GM21529 (cell line): ENCODE measurements at regions not wholly inside any gene's neighbourhood (a gene's known extent, or its start where the extent isn't known, plus 50 kb on each side); places are given as distances from the start of the nearest gene placed in this dataset.

ENCODE experiments used
- ATAC-seq: cut with Tn5 transposase; IDR thresholded peaks from one replicate; pipeline ENCODE4 v1.9.1; 2021; ENCODE audit not compliant: unreplicated experiment

- ATAC-seq: no peak
Observed at GRCh38 chr7:16978358-16979244, 96.8 kb upstream of the AGR3 start.

DNA sequence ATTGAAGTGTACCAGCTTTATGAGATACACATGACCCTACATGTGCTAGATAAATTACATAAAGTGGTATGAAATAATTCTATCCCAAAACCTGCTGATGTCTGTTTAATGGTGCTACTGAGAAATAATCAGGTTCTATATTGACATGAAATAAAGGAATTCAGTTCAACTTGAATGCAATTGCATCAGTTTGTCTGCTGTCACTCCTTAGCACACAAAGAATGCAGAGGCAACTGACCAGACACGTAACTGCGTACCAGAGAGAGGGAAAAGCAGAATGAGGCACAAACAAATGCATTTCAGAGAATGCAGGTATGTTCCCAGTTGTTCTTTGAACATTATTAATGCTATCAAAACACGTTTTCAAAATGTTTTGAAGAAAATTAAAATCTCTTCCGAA is 98.8 kb upstream of the AGR3 start:
- no peak for ATAC-seq

- peak; percentile 49 for ATAC-seq
Observed at GRCh38 chr7:16982640-16983350, 101.0 kb upstream of the AGR3 start.

- no peak for ATAC-seq
Observed at GRCh38 chr7:16984375-16984774, 102.6 kb upstream of the AGR3 start.

GRCh38 chr7:16985621-16986020 is 103.8 kb upstream of the AGR3 start:
- ATAC-seq: no peak

GRCh38 chr7:16986755-16987154 is 105.0 kb upstream of the AGR3 start:
- ATAC-seq: no peak

- no peak for ATAC-seq
Observed at GRCh38 chr7:16989811-16990413, 108.1 kb upstream of the AGR3 start.

DNA sequence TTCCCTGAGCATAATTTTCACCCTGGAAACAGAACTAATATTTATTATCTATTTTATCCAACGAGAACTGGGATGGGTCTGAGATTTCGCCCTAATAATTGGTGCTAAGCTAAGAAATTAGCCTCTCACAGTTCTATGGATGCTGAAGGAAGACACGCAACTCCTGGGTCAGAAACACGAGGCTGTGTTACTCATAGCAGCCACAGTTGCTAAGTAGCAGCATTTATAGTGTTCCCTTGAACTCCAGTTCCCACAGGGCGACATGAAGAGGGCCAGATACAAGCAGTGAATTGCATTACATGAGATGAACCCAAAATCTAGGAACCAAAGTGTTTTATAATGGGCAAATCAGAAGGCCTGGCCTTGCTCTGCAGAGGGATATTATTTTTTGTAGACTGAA is 109.8 kb upstream of the AGR3 start:
- ATAC-seq: no peak

GRCh38 chr7:16993543-16993942 is 111.8 kb upstream of the AGR3 start:
- no peak for ATAC-seq

- ATAC-seq: no peak
Observed at GRCh38 chr7:16998481-16999051, 116.8 kb upstream of the AGR3 start.

- no peak for ATAC-seq
Observed at GRCh38 chr7:16999541-17000267, 117.9 kb upstream of the AGR3 start.

DNA sequence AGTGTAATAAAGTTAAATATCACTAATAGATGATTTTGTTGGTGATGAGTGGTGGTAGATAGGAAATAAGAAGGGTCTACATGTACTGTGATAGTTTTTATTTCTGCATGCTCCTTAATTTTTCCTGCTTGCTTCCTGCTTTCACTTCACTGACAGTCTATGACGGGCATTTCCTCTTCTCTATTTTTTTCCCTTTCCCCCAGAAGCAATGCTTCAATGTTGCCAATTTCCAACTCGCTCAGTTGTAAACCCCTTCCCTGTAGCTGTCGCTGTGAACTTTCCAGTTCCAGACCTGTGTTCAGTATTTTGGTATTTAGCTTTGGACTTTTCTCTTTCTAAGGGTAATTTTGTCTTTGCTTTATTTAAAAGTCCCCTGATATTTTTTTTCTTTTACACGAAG is 123.5 kb upstream of the AGR3 start:
- no peak for ATAC-seq

DNA sequence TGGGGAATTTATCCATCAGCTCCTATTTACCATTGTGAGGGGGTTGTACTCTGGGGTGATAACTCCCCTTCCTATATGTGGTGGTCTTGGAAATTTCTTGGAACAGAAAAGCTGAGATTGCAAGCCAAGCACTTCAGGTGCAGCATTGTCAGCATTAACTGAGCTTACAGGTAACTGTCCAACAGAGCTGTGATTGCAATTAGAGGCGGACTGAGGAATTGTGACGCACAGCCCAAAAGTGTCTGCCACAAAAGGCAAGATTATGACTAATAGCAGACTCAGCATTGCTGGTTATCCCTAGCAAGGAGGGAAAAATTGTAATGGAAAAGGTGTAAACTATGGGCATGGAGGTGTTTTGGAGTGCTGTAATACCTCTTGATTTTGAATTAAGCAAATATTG is 126.1 kb upstream of the AGR3 start:
- ATAC-seq: no peak

DNA sequence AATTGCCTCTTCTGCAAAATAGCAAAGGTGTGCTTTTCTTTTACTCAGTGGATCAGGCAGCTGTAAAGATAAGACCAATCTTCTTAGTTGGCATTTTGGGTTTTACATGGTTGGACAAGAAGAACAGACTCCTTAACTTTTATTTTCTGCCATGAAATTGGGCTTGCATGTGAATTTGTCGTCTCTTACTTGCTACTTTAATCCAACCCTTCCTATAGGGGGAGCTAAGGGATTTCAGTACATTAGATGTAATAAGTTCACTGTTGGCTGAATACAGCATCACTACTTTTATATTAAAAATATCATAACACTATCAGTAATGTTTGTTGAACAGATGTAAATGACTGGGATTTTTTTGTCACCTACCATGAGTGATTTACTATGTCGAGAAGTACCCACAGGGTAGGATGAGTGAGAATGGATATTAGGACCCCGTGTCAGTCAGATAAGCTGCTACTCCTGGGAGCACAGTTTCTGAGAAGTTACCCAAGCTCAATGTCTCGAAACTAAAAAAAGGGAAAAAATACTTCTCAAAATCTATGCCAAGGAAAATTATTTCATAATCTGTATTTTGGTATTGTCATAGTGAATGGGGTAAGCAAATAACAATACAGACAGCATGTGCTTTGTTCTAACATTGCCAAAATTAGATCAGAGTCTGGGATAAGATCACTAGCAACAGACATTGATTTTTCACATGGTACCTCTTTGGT is 127.4 kb upstream of the AGR3 start:
- no peak for ATAC-seq

DNA sequence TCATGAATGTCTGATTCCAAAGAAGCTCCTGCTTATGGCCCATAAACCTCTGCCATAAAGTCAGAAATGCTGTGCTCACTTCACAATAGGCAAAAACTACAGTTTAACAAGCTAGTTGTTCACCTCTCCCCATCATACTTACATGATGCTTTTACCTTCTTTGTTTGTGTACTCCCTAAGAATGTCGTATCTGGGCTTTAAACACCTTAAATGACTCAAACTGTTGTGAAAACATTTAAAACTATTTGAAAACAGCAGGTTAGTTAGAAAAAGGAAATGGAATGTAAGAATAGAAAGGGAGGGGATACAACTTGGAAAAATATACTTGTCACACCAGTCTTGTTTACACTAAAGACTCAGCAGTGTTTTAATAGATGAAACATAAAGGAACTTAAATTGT is 128.2 kb upstream of the AGR3 start:
- ATAC-seq: no peak

DNA sequence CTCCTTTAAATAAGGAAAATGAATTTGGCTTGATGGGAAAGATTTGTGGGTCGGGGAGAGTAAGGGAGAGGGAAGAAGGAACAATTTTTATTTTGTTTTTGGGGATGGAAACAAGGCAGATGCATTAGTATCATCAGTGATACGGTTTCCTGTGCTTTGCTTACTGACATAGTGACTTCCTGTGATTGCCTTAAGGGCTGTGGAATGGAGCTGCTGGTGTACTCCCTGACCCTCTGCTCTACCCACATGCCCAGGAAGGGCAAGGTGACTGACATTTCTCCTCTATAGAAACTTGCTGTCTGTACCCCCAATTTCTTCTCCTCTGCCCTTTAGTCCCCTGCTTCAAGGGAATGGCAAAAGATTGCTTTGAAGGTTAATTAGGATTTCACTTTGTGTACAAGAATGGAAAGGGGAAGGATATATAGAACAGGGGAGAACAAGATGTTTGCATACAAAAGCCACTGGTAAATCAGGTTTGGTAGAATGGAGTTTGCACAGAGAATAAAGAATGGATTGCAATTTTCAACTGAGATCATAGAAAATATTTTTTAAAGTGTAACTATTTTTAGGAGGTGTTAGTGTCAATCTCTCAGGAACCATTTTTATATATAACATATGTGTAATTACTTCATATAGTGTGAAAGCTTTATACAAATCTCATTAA is 129.0 kb upstream of the AGR3 start:
- peak; percentile 52 for ATAC-seq

GRCh38 chr7:17013204-17013603 is 131.4 kb upstream of the AGR3 start:
- ATAC-seq: no peak

DNA sequence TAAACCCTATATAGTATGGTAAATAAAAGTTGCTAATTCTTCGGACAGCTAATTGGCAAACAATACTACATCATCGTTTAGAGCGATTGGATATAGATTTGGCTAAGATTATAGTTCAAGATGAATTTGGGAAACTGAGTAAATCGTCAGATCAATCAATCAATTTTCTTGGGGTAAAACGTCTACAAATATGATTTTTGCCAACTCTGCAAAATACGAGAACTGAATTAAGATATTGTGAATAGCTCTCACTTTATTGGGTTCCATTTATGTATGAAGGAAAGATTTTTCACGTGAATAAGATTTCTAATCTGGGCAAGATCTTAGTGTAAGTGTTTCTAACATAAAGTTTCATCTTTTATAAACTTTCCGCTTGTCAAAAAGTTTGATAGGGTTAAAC is 132.9 kb upstream of the AGR3 start:
- ATAC-seq: no peak

GRCh38 chr7:17015598-17016031 is 133.8 kb upstream of the AGR3 start:
- ATAC-seq: no peak
